H1 (cell line): ENCODE measurements at regions not wholly inside any gene's neighbourhood (a gene's known extent, or its start where the extent isn't known, plus 50 kb on each side); places are given as distances from the start of the nearest gene placed in this dataset.

Source experiments
- CTCF ChIA-PET: fragments of 300-600 bp; sonication (Branson Sonifier 250); formaldehyde crosslinking; loops from one replicate; lab custom pipeline; 2021; ENCODE audit not compliant: partially characterized antibody; lab: Charles Lee
- POLR2A ChIA-PET: fragments of 300-600 bp; sonication (Branson Sonifier 250); formaldehyde crosslinking; loops from one replicate; lab custom pipeline; 2021; ENCODE audit warnings: inconsistent platforms; ENCODE audit not compliant: partially characterized antibody; lab: Charles Lee
- DNase-seq, 2 experiments: peaks; one replicate each; pipeline versions ENCODE4 v3.0.0 to v3.0.0-alpha.2; 2010 to 2022; ENCODE audit warnings: low spot score in 2 of 2, low read depth in 1 of 2, mixed read lengths in 1 of 2
- FAIRE-seq: peaks from 2 replicates; lab custom pipeline; 2011; peaks lifted over from hg19 to GRCh38; lab: Jason Lieb, UNC
- H2AFZ ChIP-seq: 2 replicates; pipeline ENCODE4 v1.8.1; 2012; ENCODE audit warnings: low read length, inconsistent platforms
- H2AK5ac ChIP-seq: 2 replicates; pipeline ENCODE4 v1.6.1; 2013; ENCODE audit warnings: low read depth, low read length
- H2BK120ac ChIP-seq: replicated peaks from 2 replicates; pipeline ENCODE3; 2013; ENCODE audit warnings: low read depth, low read length, inconsistent platforms
- H2BK12ac ChIP-seq: 2 replicates; pipeline ENCODE4 v1.6.1; 2013; ENCODE audit warnings: low read depth, low read length
- H2BK15ac ChIP-seq: 2 replicates; pipeline ENCODE4 v1.6.1; 2013; ENCODE audit warnings: low read length
- H2BK20ac ChIP-seq: 2 replicates; pipeline ENCODE4 v1.6.1; 2013; ENCODE audit warnings: low read length
- H2BK5ac ChIP-seq: 2 replicates; pipeline ENCODE4 v1.6.1; 2013; ENCODE audit warnings: low read depth, low read length
- H3K14ac ChIP-seq: 2 replicates; pipeline ENCODE4 v1.6.1; 2013; ENCODE audit warnings: inconsistent platforms; ENCODE audit not compliant: insufficient read length
- H3K18ac ChIP-seq: 2 replicates; pipeline ENCODE4 v1.6.1; 2013; ENCODE audit warnings: low read length; ENCODE audit errors: extremely low read depth
- H3K23ac ChIP-seq: 2 replicates; pipeline ENCODE4 v1.6.1; 2013; ENCODE audit warnings: inconsistent platforms; ENCODE audit not compliant: insufficient read length
- H3K23me2 ChIP-seq: 2 replicates; pipeline ENCODE4 v1.6.1; 2013; ENCODE audit warnings: low read depth, low read length
- H3K27ac ChIP-seq: 2 replicates; pipeline ENCODE4 v1.6.1; 2011; ENCODE audit warnings: low read depth, low read length, inconsistent platforms
- H3K27me3 ChIP-seq, 4 experiments: replicated peaks in 1 of 4; 1 replicate in 1 of 4; 2 replicates in 3 of 4; pipeline versions ENCODE4 v1.6.1 to v1.8.1; 2011 to 2013; ENCODE audit warnings: low read length in 3 of 4, mild to moderate bottlenecking in 3 of 4, inconsistent platforms in 2 of 4, mixed read lengths in 2 of 4, moderate library complexity in 1 of 4; ENCODE audit not compliant: control insufficient read depth in 3 of 4, insufficient read depth in 3 of 4; ENCODE audit errors: extremely low read depth in 1 of 4
- H3K36me3 ChIP-seq, 4 experiments: 2 replicates each; pipeline versions ENCODE4 v1.6.1 to v1.8.1; 2011 to 2013; ENCODE audit warnings: mild to moderate bottlenecking in 4 of 4, low read length in 3 of 4, moderate library complexity in 2 of 4, control low read depth in 1 of 4, inconsistent platforms in 1 of 4; ENCODE audit not compliant: insufficient read depth in 4 of 4, control insufficient read depth in 2 of 4
- H3K4ac ChIP-seq: replicated peaks from 2 replicates; pipeline ENCODE3; 2013; ENCODE audit warnings: low read length, low read depth, mixed read lengths, inconsistent platforms; ENCODE audit not compliant: insufficient read length
- H3K4me1 ChIP-seq, 4 experiments: replicated peaks in 1 of 4; 1 replicate in 1 of 4; 2 replicates in 3 of 4; pipeline versions ENCODE4 v1.6.1 to v1.8.1; 2011 to 2013; ENCODE audit warnings: low read length in 3 of 4, inconsistent platforms in 2 of 4, mixed read lengths in 1 of 4; ENCODE audit not compliant: insufficient read depth in 4 of 4, control insufficient read depth in 3 of 4
- H3K4me2 ChIP-seq, 2 experiments: 2 replicates each; pipeline versions ENCODE4 v1.6.1 to v1.8.1; 2011 to 2013; ENCODE audit warnings: low read depth in 2 of 2, low read length in 2 of 2, control low read depth in 1 of 2, inconsistent platforms in 1 of 2, mild to moderate bottlenecking in 1 of 2; ENCODE audit not compliant: insufficient read depth in 1 of 2
- H3K4me3 ChIP-seq, 4 experiments: fragments of 200-600, 300-600 bp in 1 of 4; sonication (generic), shearing (Covaris generic), sonication (Bioruptor Twin) in 1 of 4; 2 replicates each; pipeline versions ENCODE4 v1.5.1 to v1.8.1; 2011 to 2016; ENCODE audit warnings: low read length in 4 of 4, low read depth in 3 of 4, control low read depth in 2 of 4, inconsistent platforms in 2 of 4, mild to moderate bottlenecking in 2 of 4, mixed read lengths in 1 of 4, moderate library complexity in 1 of 4; ENCODE audit not compliant: insufficient read depth in 2 of 4; ENCODE audit errors: extremely low read depth in 1 of 4
- H3K56ac ChIP-seq: replicated peaks from 2 replicates; pipeline ENCODE3; 2013; ENCODE audit warnings: low read depth, mild to moderate bottlenecking, mixed read lengths, low read length, inconsistent platforms; ENCODE audit not compliant: insufficient read length
- H3K79me1 ChIP-seq: 2 replicates; pipeline ENCODE4 v1.6.1; 2013; ENCODE audit warnings: low read depth, low read length, control low read depth
- H3K79me2 ChIP-seq, 2 experiments: 2 replicates each; pipeline versions ENCODE4 v1.6.1 to v1.8.1; 2012 to 2013; ENCODE audit warnings: low read length in 2 of 2, mild to moderate bottlenecking in 2 of 2, inconsistent platforms in 1 of 2; ENCODE audit not compliant: insufficient read depth in 2 of 2, control insufficient read depth in 1 of 2
- H3K9ac ChIP-seq, 4 experiments: replicated peaks in 1 of 4; 1 replicate in 1 of 4; 2 replicates in 3 of 4; pipeline versions ENCODE4 v1.6.1 to v1.8.1; 2011 to 2013; ENCODE audit warnings: low read depth in 3 of 4, low read length in 3 of 4, control low read depth in 2 of 4, mild to moderate bottlenecking in 2 of 4, moderate library complexity in 2 of 4, inconsistent platforms in 1 of 4; ENCODE audit errors: extremely low read depth in 1 of 4
- H3K9me3 ChIP-seq, 2 experiments: 2 replicates each; pipeline versions ENCODE4 v1.6.1 to v1.8.1; 2012 to 2013; ENCODE audit warnings: mild to moderate bottlenecking in 2 of 2, moderate library complexity in 2 of 2, control low read depth in 1 of 2, inconsistent platforms in 1 of 2, low read depth in 1 of 2, low read length in 1 of 2, mixed read lengths in 1 of 2; ENCODE audit not compliant: insufficient read depth in 2 of 2
- H4K20me1 ChIP-seq, 2 experiments: replicated peaks in 1 of 2; 2 replicates each; pipeline versions ENCODE3 to v1.8.1; 2011 to 2013; ENCODE audit warnings: inconsistent platforms in 2 of 2, low read length in 2 of 2, mild to moderate bottlenecking in 1 of 2; ENCODE audit not compliant: insufficient read depth in 2 of 2, control insufficient read depth in 1 of 2
- H4K5ac ChIP-seq: 2 replicates; pipeline ENCODE4 v1.6.1; 2013; ENCODE audit warnings: low read length, low read depth, mixed read lengths, inconsistent platforms; ENCODE audit not compliant: insufficient read length
- H4K8ac ChIP-seq: 2 replicates; pipeline ENCODE4 v1.8.0; 2013; ENCODE audit warnings: mild to moderate bottlenecking, moderate library complexity, low read length, inconsistent platforms; ENCODE audit not compliant: insufficient read depth; ENCODE audit errors: extremely low read depth
- H4K91ac ChIP-seq: replicated peaks from 2 replicates; pipeline ENCODE3; 2013; ENCODE audit warnings: low read length, mixed read lengths, inconsistent platforms; ENCODE audit not compliant: insufficient read length
- ASH2L ChIP-seq: fragments of 200-600, 300-600 bp; sonication (generic); IDR thresholded peaks from one replicate; pipeline ENCODE4 v1.7.1; 2017; ENCODE audit warnings: low read length
- BCL11A ChIP-seq, 2 experiments: IDR thresholded peaks; one replicate each; pipeline ENCODE4 v1.6.1; 2011; ENCODE audit warnings: low read depth in 2 of 2, low read length in 2 of 2, mild to moderate bottlenecking in 2 of 2
- CBX5 ChIP-seq: fragments of 300-800, 300-1000 bp; sonication (generic); IDR thresholded peaks from 2 replicates; pipeline ENCODE4 v1.7.1; 2016; ENCODE audit warnings: antibody characterized with exemption, low read length, low read depth
- CREB1 ChIP-seq: IDR thresholded peaks from 2 replicates; pipeline ENCODE4 v1.6.1; 2012; ENCODE audit warnings: inconsistent platforms
- GABPA ChIP-seq: IDR thresholded peaks from 2 replicates; pipeline ENCODE4 v1.6.1; 2011; ENCODE audit warnings: mild to moderate bottlenecking, low read length, moderate library complexity, borderline replicate concordance; ENCODE audit not compliant: insufficient read depth
- GTF2F1 ChIP-seq: IDR thresholded peaks from 2 replicates; pipeline ENCODE4 v1.6.1; 2012; ENCODE audit warnings: low read depth, low read length, improper control_type of control experiment, borderline replicate concordance
- KDM1A ChIP-seq: fragments of 200-600, 300-600 bp; sonication (generic); IDR thresholded peaks from 2 replicates; pipeline ENCODE4 v1.7.1; 2016; ENCODE audit warnings: mild to moderate bottlenecking, low read length, borderline replicate concordance
- NRF1 ChIP-seq: IDR thresholded peaks from 2 replicates; pipeline ENCODE4 v1.6.1; 2011; ENCODE audit warnings: mild to moderate bottlenecking, low read depth, low read length, improper control_type of control experiment
- RNF2 ChIP-seq: fragments of 200-900, 300-1000 bp; sonication (generic); IDR thresholded peaks from 2 replicates; pipeline ENCODE4 v1.7.1; 2016; ENCODE audit warnings: borderline replicate concordance, low read depth, mild to moderate bottlenecking, antibody characterized with exemption, low read length; ENCODE audit not compliant: poor library complexity, severe bottlenecking; ENCODE audit errors: missing control alignments
- RXRA ChIP-seq: IDR thresholded peaks from 2 replicates; pipeline ENCODE4 v1.6.1; 2011; ENCODE audit warnings: low read depth, mild to moderate bottlenecking, low read length, moderate library complexity; ENCODE audit not compliant: insufficient read depth
- SIN3A ChIP-seq, 2 experiments: IDR thresholded peaks in 1 of 2; conservative IDR thresholded peaks in 1 of 2; 2 replicates each; pipeline ENCODE4 v1.6.1; 2011 to 2012; ENCODE audit warnings: low read length in 2 of 2, improper control_type of control experiment in 1 of 2, low read depth in 1 of 2, mild to moderate bottlenecking in 1 of 2
- SP4 ChIP-seq: IDR thresholded peaks from 2 replicates; pipeline ENCODE4 v1.6.1; 2012; ENCODE audit warnings: low read length, inconsistent platforms
- TAF7 ChIP-seq: optimal IDR thresholded peaks from 2 replicates; pipeline ENCODE3; 2011; ENCODE audit warnings: low read depth, mild to moderate bottlenecking, inconsistent platforms, low read length, moderate library complexity, borderline replicate concordance
- TEAD4 ChIP-seq: IDR thresholded peaks from 2 replicates; pipeline ENCODE4 v1.6.1; 2012; ENCODE audit warnings: low read depth, low read length, inconsistent platforms, mixed read lengths
- ZNF274 ChIP-seq: IDR thresholded peaks from 2 replicates; pipeline ENCODE4 v1.7.0; 2012; ENCODE audit warnings: low read length, borderline replicate concordance; ENCODE audit errors: extremely low read depth
- WGBS, 2 experiments: shearing (Covaris generic) in 1 of 2; methylation state at CpG; one replicate each; pipeline versions ENCODE4 v1.1.6 to v1.1.7; 2013 to 2015; ENCODE audit warnings: low lambda C conversion rate in 2 of 2, mixed read lengths in 2 of 2, inconsistent platforms in 1 of 2, low coverage in 1 of 2, missing lambda C conversion rate in 1 of 2; ENCODE audit not compliant: insufficient replicate concordance in 2 of 2, insufficient coverage in 1 of 2, insufficient read length in 1 of 2; ENCODE audit errors: extremely low coverage in 1 of 2, missing lambda C conversion rate in 1 of 2; 5-methylcytosine and 5-hydroxymethylcytosine counted together

GRCh38 chr4:128349921-128350320, 62.3 kb upstream of the PGRMC2 start:
- H2AK5ac ChIP-seq = no peak overlapping the region; the same call in 1 of the 2 replicates
- no peaks in the 10 kb centered on the region for H4K20me1 ChIP-seq
- POLR2A ChIA-PET = no interaction called here
- FAIRE-seq (no peak), DNase-seq (no peak)
- no peak overlapping the region for H3K4ac ChIP-seq
- peaks cover 0 to 7% (median 3%) of the 10 kb centered on the region in 4 experiments; a peak in 5 of 7 replicates for H3K4me1 ChIP-seq
- H2BK5ac ChIP-seq = peak overlapping the region; percentile 61; the same call in 1 of the 2 replicates
- H3K27me3 ChIP-seq = no peaks in the 10 kb centered on the region
- H3K23me2 ChIP-seq = no peaks in the 10 kb centered on the region
- CTCF ChIA-PET = interaction anchor here (1.6 to 1.7 kb wide), 2 partner anchors 8 to 32 kb away, joined by 3 to 4 read pairs; no protein-coding TSS in a partner anchor
- no peaks in the 10 kb centered on the region for H3K79me2 ChIP-seq
- no peak overlapping the region for H3K18ac ChIP-seq
- peak overlapping the region; percentile 2; the same call in 1 of the 2 replicates for H2BK12ac ChIP-seq
- H3K23ac ChIP-seq = no peak overlapping the region
- no peak overlapping the region for H3K56ac ChIP-seq
- H4K8ac ChIP-seq = no peak overlapping the region
- H3K4me2 ChIP-seq = peak overlapping the region in 1 of 2 experiments; percentile 40; a peak in 1 of 4 replicates
- no peak overlapping the region for H2BK120ac ChIP-seq
- H3K27ac ChIP-seq = no peak overlapping the region
- H4K5ac ChIP-seq = no peak overlapping the region
- H3K36me3 ChIP-seq = no peaks in the 10 kb centered on the region
- no peak overlapping the region for H4K91ac ChIP-seq
- no peak overlapping the region for H2BK15ac ChIP-seq
- peak overlapping the region; percentile 43; the same call in 1 of the 2 replicates for H2BK20ac ChIP-seq
- H3K14ac ChIP-seq = no peak overlapping the region
- no peak overlapping the region for H2AFZ ChIP-seq
- H3K79me1 ChIP-seq = no peaks in the 10 kb centered on the region
- no peaks in the 10 kb centered on the region for H3K9me3 ChIP-seq
- H3K9ac ChIP-seq = no peak overlapping the region
- WGBS, 2 experiments = 75% methylated on average over 4 of the region's 4 CpGs; no CpG with 5 or more reads in 1 of the 2 experiments
- H3K4me3 ChIP-seq = no peak overlapping the region
- TF ChIP-seq GTF2F1 (no peak), RXRA (no peak), KDM1A (no peak), ZNF274 (no peak), SP4 (no peak), TEAD4 (no peak), ASH2L (no peak), NRF1 (no peak), SIN3A (conservative IDR thresholded peaks at IDR 0.05 in 1 of 2, IDR thresholded peaks at IDR 0.05 in 1 of 2; ENCODE audit: low read depth in 1 of 2, low read length in 2 of 2) (no peak), GABPA (no peak), CBX5 (no peak), RNF2 (no peak), TAF7 (no peak), CREB1 (no peak), BCL11A (IDR thresholded peaks at IDR 0.05; ENCODE audit: low read depth in 2 of 2, low read length in 2 of 2) (no peak)
